Karpas-422 (cell line): ENCODE measurements at regions not wholly inside any gene's neighbourhood (a gene's known extent, or its start where the extent isn't known, plus 50 kb on each side); places are given as distances from the start of the nearest gene placed in this dataset.
"Not testable (repeated sequence)": the region's sequence is repeated elsewhere in the genome, so short reads cannot be mapped to it uniquely, and the experiment has no call there.

ENCODE experiments used
- DNase-seq: peaks from one replicate; pipeline ENCODE4 v3.0.0-alpha.2; 2015
- H2AFZ ChIP-seq: fragments of 200-600 bp; sonication (generic); 2 replicates; pipeline ENCODE4 v1.6.1; 2014; ENCODE audit warnings: antibody characterized with exemption, low read length, mixed read lengths
- H3K27ac ChIP-seq: fragments of 200-600 bp; sonication (generic); 2 replicates; pipeline ENCODE4 v1.5.1; 2014; ENCODE audit warnings: mild to moderate bottlenecking, low read length, moderate library complexity
- H3K27me3 ChIP-seq: fragments of 200-600 bp; sonication (generic); 2 replicates; pipeline ENCODE4 v1.6.1; 2014; ENCODE audit warnings: low read length, mixed read lengths
- H3K36me3 ChIP-seq: fragments of 200-600 bp; sonication (generic); 2 replicates; pipeline ENCODE4 v1.6.1; 2014; ENCODE audit warnings: low read length, mixed read lengths; ENCODE audit not compliant: insufficient read depth
- H3K4me1 ChIP-seq: fragments of 200-600 bp; sonication (generic); 2 replicates; pipeline ENCODE4 v1.6.1; 2014; ENCODE audit warnings: mild to moderate bottlenecking, low read length, mixed read lengths
- H3K4me2 ChIP-seq: fragments of 200-600 bp; sonication (generic); 2 replicates; pipeline ENCODE4 v1.6.1; 2014; ENCODE audit warnings: low read length, low read depth, mild to moderate bottlenecking; ENCODE audit not compliant: poor library complexity, severe bottlenecking
- H3K4me3 ChIP-seq: fragments of 200-600 bp; sonication (generic); 2 replicates; pipeline ENCODE4 v1.5.1; 2014; ENCODE audit warnings: mild to moderate bottlenecking, antibody characterized with exemption, low read length, mixed read lengths
- H3K79me2 ChIP-seq: fragments of 200-600 bp; sonication (generic); 2 replicates; pipeline ENCODE4 v1.6.1; 2014; ENCODE audit warnings: mild to moderate bottlenecking, low read length, mixed read lengths
- H3K9ac ChIP-seq: fragments of 200-600 bp; sonication (generic); 2 replicates; pipeline ENCODE4 v1.6.0; 2014; ENCODE audit warnings: low read length
- H3K9me2 ChIP-seq: fragments of 200-600 bp; sonication (generic), shearing (Covaris generic); replicated peaks from 2 replicates; pipeline ENCODE4 v1.6.0; 2014; ENCODE audit warnings: mild to moderate bottlenecking, low read length, moderate library complexity; ENCODE audit not compliant: insufficient read depth
- H3K9me3 ChIP-seq: fragments of 300-700, 200-600 bp; sonication (generic); 2 replicates; pipeline ENCODE4 v1.6.1; 2014; ENCODE audit warnings: low read length, mixed read lengths
- H4K20me1 ChIP-seq: fragments of 200-600 bp; sonication (generic); 2 replicates; pipeline ENCODE4 v1.6.1; 2014; ENCODE audit warnings: mild to moderate bottlenecking, antibody characterized with exemption, low read length, low read depth; ENCODE audit not compliant: insufficient read depth

DNA sequence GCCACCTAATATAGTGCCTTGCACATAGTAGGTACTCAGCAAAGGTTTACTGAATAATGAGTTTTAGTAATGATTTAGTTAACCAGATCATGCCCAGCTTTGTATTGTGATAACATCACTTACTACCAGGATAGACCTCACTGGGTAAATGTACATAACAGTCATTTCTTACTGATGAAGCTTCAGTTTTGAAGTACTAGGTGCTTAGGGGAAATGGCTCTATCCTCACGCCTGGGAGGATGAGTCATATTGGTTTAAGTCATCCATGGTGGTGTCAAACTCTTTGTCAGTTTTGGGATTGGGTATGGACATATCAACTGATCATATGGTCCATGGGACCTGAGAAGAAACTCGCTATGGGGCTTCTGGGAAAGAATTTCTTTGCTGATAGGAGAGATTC lies 90.6 kb upstream of the USP24 start:
- Histone ChIP-seq H3K36me3 (no peaks in the 10 kb centered on the region), H3K4me2 (no peak overlapping the region), H3K9me3 (no peaks in the 10 kb centered on the region), H3K9ac (no peak overlapping the region), H2AFZ (no peak overlapping the region), H3K79me2 (no peaks in the 10 kb centered on the region), H3K27ac (no peak overlapping the region), H3K27me3 (no peaks in the 10 kb centered on the region), H3K4me1 (no peaks in the 10 kb centered on the region), H3K4me3 (no peak overlapping the region), H4K20me1 (no peaks in the 10 kb centered on the region), H3K9me2 (no peaks in the 10 kb centered on the region)
- no peak for DNase-seq

DNA sequence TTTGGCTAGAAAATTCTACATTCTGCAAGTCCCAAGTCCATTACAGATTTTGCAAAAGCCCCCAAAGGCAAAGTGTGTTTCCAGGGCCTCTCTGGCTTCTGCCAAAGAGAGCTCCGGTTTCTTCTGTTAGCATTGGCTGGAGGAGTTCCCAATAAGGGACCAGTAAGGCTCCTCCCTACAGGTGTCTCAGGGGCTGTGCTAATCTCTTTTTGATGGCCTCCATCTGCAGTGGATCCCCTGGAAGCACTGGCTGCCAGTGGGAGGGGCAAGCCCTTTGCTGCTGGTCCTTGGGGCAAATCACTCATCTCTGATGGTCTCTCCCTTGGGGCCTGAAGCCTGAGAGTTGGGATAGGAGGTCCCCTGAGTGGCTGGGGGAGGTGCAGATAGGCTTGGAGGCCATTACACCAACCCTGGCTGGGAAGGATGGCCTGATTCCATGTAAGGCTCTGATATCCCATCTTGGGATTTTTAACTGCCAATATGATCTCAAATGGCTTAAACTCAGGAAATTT lies 89.1 kb upstream of the USP24 start:
- Histone ChIP-seq H3K79me2 (no peaks in the 10 kb centered on the region), H3K27me3 (no peaks in the 10 kb centered on the region), H3K36me3 (no peaks in the 10 kb centered on the region), H2AFZ (no peak overlapping the region), H3K4me3 (no peak overlapping the region), H3K4me1 (no peaks in the 10 kb centered on the region), H3K4me2 (no peak overlapping the region), H3K9me2 (no peaks in the 10 kb centered on the region), H3K9ac (no peak overlapping the region), H3K9me3 (no peaks in the 10 kb centered on the region), H4K20me1 (no peaks in the 10 kb centered on the region), H3K27ac (no peak overlapping the region)
- no peak for DNase-seq

- Histone ChIP-seq H3K27me3 (no peaks in the 10 kb centered on the region), H3K9me3 (no peaks in the 10 kb centered on the region), H3K27ac (no peak overlapping the region), H3K9ac (no peak overlapping the region), H3K9me2 (no peaks in the 10 kb centered on the region), H3K4me3 (no peak overlapping the region), H3K36me3 (no peaks in the 10 kb centered on the region), H2AFZ (no peak overlapping the region), H4K20me1 (no peaks in the 10 kb centered on the region), H3K4me1 (no peaks in the 10 kb centered on the region), H3K4me2 (no peak overlapping the region), H3K79me2 (no peaks in the 10 kb centered on the region)
- DNase-seq: no peak
Measured at GRCh38 chr1:55302972-55303371, 87.8 kb upstream of the USP24 start.

GRCh38 chr1:55301912-55302311 lies 86.7 kb upstream of the USP24 start:
- Histone ChIP-seq H3K79me2 (no peaks in the 10 kb centered on the region), H3K9me2 (no peaks in the 10 kb centered on the region), H3K9me3 (no peaks in the 10 kb centered on the region), H4K20me1 (no peaks in the 10 kb centered on the region), H3K9ac (no peak overlapping the region), H3K27me3 (no peaks in the 10 kb centered on the region), H2AFZ (no peak overlapping the region), H3K36me3 (no peaks in the 10 kb centered on the region), H3K4me3 (no peak overlapping the region), H3K4me1 (no peaks in the 10 kb centered on the region), H3K4me2 (no peak overlapping the region), H3K27ac (no peak overlapping the region)
- no peak for DNase-seq

DNA sequence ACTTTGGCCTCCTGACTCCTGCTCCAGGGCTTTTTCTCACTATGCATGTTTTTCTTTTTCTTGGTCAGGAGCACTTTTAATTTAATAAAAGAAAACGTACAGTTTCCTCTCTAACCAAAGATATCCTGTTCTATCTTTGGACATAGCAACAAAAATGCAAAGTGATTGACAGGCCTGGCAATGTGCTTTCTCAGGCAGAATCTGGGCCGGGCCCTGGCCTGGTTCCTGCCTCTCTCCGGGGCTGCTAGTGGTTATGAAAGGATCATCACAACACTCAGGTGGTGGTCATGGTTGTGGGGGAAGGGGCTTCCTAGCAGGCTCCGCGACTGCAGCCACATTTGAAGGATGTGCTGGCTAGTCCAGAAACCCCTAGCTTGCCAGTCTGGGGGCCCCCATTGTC lies 85.8 kb upstream of the USP24 start:
- Histone ChIP-seq H3K27ac (no peak overlapping the region), H3K4me2 (no peak overlapping the region), H3K4me1 (no peaks in the 10 kb centered on the region), H3K9me2 (no peaks in the 10 kb centered on the region), H3K4me3 (no peak overlapping the region), H2AFZ (no peak overlapping the region), H3K9ac (no peak overlapping the region), H3K27me3 (no peaks in the 10 kb centered on the region), H4K20me1 (no peaks in the 10 kb centered on the region), H3K36me3 (no peaks in the 10 kb centered on the region), H3K9me3 (no peaks in the 10 kb centered on the region), H3K79me2 (no peaks in the 10 kb centered on the region)
- no peak for DNase-seq

DNA sequence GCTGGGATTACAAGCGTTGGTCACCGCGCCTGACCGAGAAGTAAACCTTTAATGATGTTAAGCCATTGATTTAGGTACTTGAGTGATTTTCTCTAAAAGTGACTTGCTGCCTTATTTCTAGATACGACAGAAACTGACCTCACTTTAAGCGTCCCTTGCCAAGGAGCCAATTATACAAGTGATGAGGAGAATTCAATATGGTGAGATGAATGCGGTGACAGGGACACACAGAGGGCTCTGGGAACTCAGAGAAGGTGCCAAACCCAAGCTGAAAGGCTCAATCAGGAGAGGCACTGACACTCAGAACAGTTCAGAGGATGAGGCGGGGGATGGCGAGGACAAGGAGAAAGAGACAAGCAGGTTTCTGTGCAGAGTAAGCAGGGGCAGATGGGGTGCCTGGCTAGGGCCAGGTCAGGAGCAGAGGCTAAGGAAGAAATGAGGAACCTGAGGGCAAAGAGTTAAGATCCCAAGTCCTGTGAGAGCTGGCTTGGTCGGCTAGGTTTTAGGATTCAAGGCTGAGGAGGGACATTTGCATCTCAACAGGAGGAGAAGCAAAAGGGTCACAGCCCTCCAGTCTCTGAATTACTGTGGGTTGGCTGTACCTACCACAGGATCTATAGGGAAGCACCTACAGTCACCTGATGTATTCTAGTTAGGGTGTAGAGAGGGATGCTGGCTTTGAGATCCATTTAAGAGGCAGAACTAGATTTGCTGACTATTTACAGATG lies 83.2 kb upstream of the USP24 start:
- no peak overlapping the region for H3K4me3 ChIP-seq
- H3K36me3 ChIP-seq: no peaks in the 10 kb centered on the region
- H3K27me3 ChIP-seq: no peaks in the 10 kb centered on the region
- H3K9me2 ChIP-seq: no peaks in the 10 kb centered on the region
- H3K4me2 ChIP-seq: no peak overlapping the region
- no peak for DNase-seq
- no peaks in the 10 kb centered on the region for H3K4me1 ChIP-seq
- H2AFZ ChIP-seq: no peak overlapping the region
- no peaks in the 10 kb centered on the region for H3K79me2 ChIP-seq
- H3K9ac ChIP-seq: no peak overlapping the region
- no peak overlapping the region for H3K27ac ChIP-seq
- H3K9me3 ChIP-seq: no peaks in the 10 kb centered on the region
- H4K20me1 ChIP-seq: no peaks in the 10 kb centered on the region

DNA sequence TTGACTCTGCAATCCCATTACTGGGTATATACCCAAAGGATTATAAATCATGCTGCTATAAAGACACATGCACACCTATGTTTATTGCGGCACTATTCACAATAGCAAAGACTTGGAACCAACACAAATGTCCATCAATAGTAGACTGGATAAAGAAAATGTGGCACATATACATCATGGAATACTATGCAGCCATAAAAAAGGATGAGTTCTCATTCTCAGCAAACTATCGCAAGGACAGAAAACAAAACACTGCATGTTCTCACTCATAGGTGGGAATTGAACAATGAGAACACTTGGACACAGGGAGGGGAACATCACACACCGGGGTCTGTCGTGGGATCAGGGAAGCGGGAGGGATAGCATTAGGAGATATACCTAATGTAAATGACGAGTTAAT lies 81.1 kb upstream of the USP24 start:
- not testable (repeated sequence) for H3K4me1 ChIP-seq, H2AFZ ChIP-seq, H3K27me3 ChIP-seq, H3K36me3 ChIP-seq, H3K79me2 ChIP-seq, H3K9ac ChIP-seq, H4K20me1 ChIP-seq, H3K4me2 ChIP-seq, H3K9me2 ChIP-seq, H3K27ac ChIP-seq, H3K9me3 ChIP-seq, DNase-seq, H3K4me3 ChIP-seq

- no peak for DNase-seq
- Histone ChIP-seq H3K27ac (no peak overlapping the region), H4K20me1 (no peaks in the 10 kb centered on the region), H3K27me3 (no peaks in the 10 kb centered on the region), H3K4me1 (peaks cover 14% of the 10 kb centered on the region), H3K9ac (no peak overlapping the region), H3K4me2 (no peak overlapping the region), H3K9me3 (no peaks in the 10 kb centered on the region), H3K9me2 (no peaks in the 10 kb centered on the region), H3K36me3 (no peaks in the 10 kb centered on the region), H3K4me3 (no peak overlapping the region), H2AFZ (no peak overlapping the region), H3K79me2 (no peaks in the 10 kb centered on the region)
Measured at GRCh38 chr1:55289614-55290013, 74.5 kb upstream of the USP24 start.
